PC-9 (cell line): ENCODE measurements at regions not wholly inside any gene's neighbourhood (a gene's known extent, or its start where the extent isn't known, plus 50 kb on each side); places are given as distances from the start of the nearest gene placed in this dataset.

Source experiments
- BruUV-seq: library from RNA; stranded (reverse); fragments of 400-500 nt; replicated peaks from 2 replicates; lab custom pipeline; 2021; lab: Mats Ljungman, UMichigan
- CTCF ChIA-PET: fragments of 300-600 bp; sonication (Branson Sonifier 250); formaldehyde crosslinking; loops from one replicate; lab custom pipeline; 2022; ENCODE audit warnings: antibody characterized with exemption; lab: Charles Lee
- POLR2A ChIA-PET: fragments of 300-600 bp; sonication (Branson Sonifier 250); formaldehyde crosslinking; loops from one replicate; lab custom pipeline; 2022; ENCODE audit warnings: antibody characterized with exemption; ENCODE audit not compliant: unreplicated experiment; lab: Charles Lee
- DNase-seq, 2 experiments: peaks; one replicate each; pipeline versions ENCODE4 v3.0.0 to v3.0.0-alpha.2; 2015 to 2022; ENCODE audit warnings: mixed read lengths in 1 of 2
- H2AFZ ChIP-seq: fragments of 200-600 bp; sonication (generic); 2 replicates; pipeline ENCODE4 v1.8.1; 2017; ENCODE audit warnings: antibody characterized with exemption
- H3F3A ChIP-seq: fragments of 200-600 bp; sonication (generic); 2 replicates; pipeline ENCODE4 v1.8.1; 2017; ENCODE audit warnings: antibody characterized with exemption, mild to moderate bottlenecking, low read depth; ENCODE audit not compliant: insufficient read depth
- H3K27ac ChIP-seq: fragments of 200-600 bp; sonication (generic); 2 replicates; pipeline ENCODE4 v1.6.1; 2016; ENCODE audit warnings: mixed run types
- H3K27me3 ChIP-seq: fragments of 200-600 bp; sonication (generic); 2 replicates; pipeline ENCODE4 v1.6.1; 2016; ENCODE audit warnings: low read depth, mixed run types; ENCODE audit not compliant: insufficient read depth
- H3K36me3 ChIP-seq: fragments of 200-600 bp; sonication (generic); 2 replicates; pipeline ENCODE4 v1.6.1; 2016; ENCODE audit warnings: low read depth, mixed run types
- H3K4me1 ChIP-seq: fragments of 200-600 bp; sonication (generic); replicated peaks from 2 replicates; pipeline ENCODE4 v1.6.1; 2016; ENCODE audit warnings: mixed run types; ENCODE audit not compliant: insufficient read depth
- H3K4me2 ChIP-seq: fragments of 200-600 bp; sonication (generic); 2 replicates; pipeline ENCODE4 v1.6.1; 2017; ENCODE audit warnings: mixed run types
- H3K4me3 ChIP-seq: fragments of 200-600 bp; sonication (generic); 2 replicates; pipeline ENCODE4 v1.6.1; 2016; ENCODE audit warnings: mixed run types
- H3K79me2 ChIP-seq: fragments of 200-600 bp; sonication (generic); 2 replicates; pipeline ENCODE4 v1.6.1; 2017; ENCODE audit warnings: low read depth, mixed run types
- H3K9me2 ChIP-seq: fragments of 200-600 bp; sonication (generic); 2 replicates; pipeline ENCODE4 v1.8.1; 2017; ENCODE audit warnings: mild to moderate bottlenecking; ENCODE audit not compliant: insufficient read depth
- H3K9me3 ChIP-seq: fragments of 200-600 bp; sonication (generic); 2 replicates; pipeline ENCODE4 v1.8.1; 2016; ENCODE audit warnings: low read depth; ENCODE audit not compliant: insufficient read depth
- H4K20me1 ChIP-seq: fragments of 200-600 bp; sonication (generic); 2 replicates; pipeline ENCODE4 v1.8.1; 2017; ENCODE audit not compliant: insufficient read depth
- CTCF ChIP-seq: fragments of 200-600 bp; sonication (generic); conservative IDR thresholded peaks from 2 replicates; pipeline ENCODE4 v1.6.1; 2017; ENCODE audit warnings: mixed run types, antibody characterized with exemption, mild to moderate bottlenecking, moderate library complexity
- EZH2 ChIP-seq: fragments of 200-600 bp; sonication (generic); IDR thresholded peaks from 2 replicates; pipeline ENCODE4 v1.8.0; 2017; ENCODE audit warnings: antibody characterized with exemption, low read depth
- intact Hi-C: fragments of 100-400 bp; cut with micrococcal nuclease; formaldehyde crosslinking; loops from one replicate; pipeline ENCODE4 v1.10.0; 2022; ENCODE audit not compliant: unreplicated experiment

GRCh38 chr12:114981036-114981435 lies 297.1 kb upstream of the TBX3 start:
- Histone ChIP-seq H3K9me3 (no peaks in the 10 kb centered on the region), H3K79me2 (no peaks in the 10 kb centered on the region), H3K27me3 (peaks cover 12% of the 10 kb centered on the region; the same call in 1 of the 2 replicates), H3K4me2 (no peak overlapping the region), H3K4me1 (peaks cover 7% of the 10 kb centered on the region; the same call in 1 of the 2 replicates), H3K9me2 (no peaks in the 10 kb centered on the region), H3K4me3 (no peak overlapping the region), H3K36me3 (no peaks in the 10 kb centered on the region), H4K20me1 (no peaks in the 10 kb centered on the region), H3K27ac (no peak overlapping the region), H2AFZ (no peak overlapping the region), H3F3A (no peaks in the 10 kb centered on the region)
- no peak for DNase-seq
- TF ChIP-seq CTCF (no peak), EZH2 (no peak)
- POLR2A ChIA-PET, result no interaction called here
- CTCF ChIA-PET, result no interaction called here
- intact Hi-C loops, result no loop called here
- BruUV-seq, result no TSS peak

GRCh38 chr12:114976959-114977358 lies 293.0 kb upstream of the TBX3 start:
- Histone ChIP-seq H2AFZ (no peak overlapping the region), H3K4me2 (no peak overlapping the region), H3K27ac (no peak overlapping the region), H3K4me3 (no peak overlapping the region), H3K36me3 (no peaks in the 10 kb centered on the region), H3F3A (no peaks in the 10 kb centered on the region), H3K4me1 (peaks cover 7% of the 10 kb centered on the region; the same call in 1 of the 2 replicates), H3K9me2 (no peaks in the 10 kb centered on the region), H3K79me2 (no peaks in the 10 kb centered on the region), H4K20me1 (no peaks in the 10 kb centered on the region), H3K9me3 (no peaks in the 10 kb centered on the region), H3K27me3 (0 out of 2 replicates have a peak, but pooled peaks cover 5% of the 10 kb centered on the region)
- intact Hi-C loops, result no loop called here
- ChIA-PET CTCF (no interaction called here), POLR2A (no interaction called here)
- DNase-seq, result peak in 1 of 2 experiments; percentile 48
- BruUV-seq, result no TSS peak
- no peak for TF ChIP-seq EZH2
- no peak for TF ChIP-seq CTCF

GRCh38 chr12:114976372-114976771 lies 292.4 kb upstream of the TBX3 start:
- Histone ChIP-seq H3K9me3 (no peaks in the 10 kb centered on the region), H3K4me1 (peaks cover 7% of the 10 kb centered on the region; the same call in 1 of the 2 replicates), H3F3A (no peaks in the 10 kb centered on the region), H3K27me3 (0 out of 2 replicates have a peak, but pooled peaks cover 5% of the 10 kb centered on the region), H3K79me2 (no peaks in the 10 kb centered on the region), H3K27ac (no peak overlapping the region), H3K4me2 (no peak overlapping the region), H3K4me3 (no peak overlapping the region), H2AFZ (no peak overlapping the region), H4K20me1 (no peaks in the 10 kb centered on the region), H3K9me2 (no peaks in the 10 kb centered on the region), H3K36me3 (no peaks in the 10 kb centered on the region)
- TF ChIP-seq CTCF (no peak), EZH2 (no peak)
- DNase-seq, result no peak
- no TSS peak for BruUV-seq
- ChIA-PET CTCF (no interaction called here), POLR2A (no interaction called here)
- intact Hi-C loops, result no loop called here
